ENCODE measurements at regions not wholly inside any gene's neighbourhood (a gene's known extent, or its start where the extent isn't known, plus 50 kb on each side); places are given as distances from the start of the nearest gene placed in this dataset.

DNA sequence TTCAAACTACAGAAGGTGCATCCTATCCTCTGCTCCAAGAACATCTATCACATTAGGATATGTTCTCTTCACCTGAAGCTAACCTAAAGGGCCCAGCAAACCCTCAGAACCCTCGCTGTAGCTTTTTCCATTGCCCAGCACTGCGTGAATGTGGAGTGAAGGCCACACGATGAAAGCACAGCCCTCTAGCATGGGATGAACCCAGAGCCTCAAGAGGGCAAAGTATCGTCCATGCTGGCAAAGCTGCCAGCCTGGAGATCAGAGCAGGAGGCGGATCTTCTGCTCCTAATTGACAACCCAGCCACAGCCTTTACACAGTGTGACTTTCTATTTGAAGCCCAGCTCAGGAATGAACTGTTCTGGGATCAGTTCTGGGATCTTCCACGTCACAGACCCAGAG lies 65.1 kb upstream of the USP47 start:
- Histone ChIP-seq H3K27me3 (no peaks in the 10 kb centered on the region), H3K4me3 (no peak overlapping the region), H3K27ac (no peak overlapping the region), H3K4me1 (no peaks in the 10 kb centered on the region), H3K9me3 (no peaks in the 10 kb centered on the region), H3K36me3 (replicated peaks in 1 of 2; ENCODE audit: insufficient read depth in 1 of 2, low read depth in 2 of 2) (no peaks in the 10 kb centered on the region)
- intact Hi-C loops (cut with DNase I), result no loop called here
- ATAC-seq, result no peak
- DNase-seq, result no peak
- TF ChIP-seq, protein P1, sequence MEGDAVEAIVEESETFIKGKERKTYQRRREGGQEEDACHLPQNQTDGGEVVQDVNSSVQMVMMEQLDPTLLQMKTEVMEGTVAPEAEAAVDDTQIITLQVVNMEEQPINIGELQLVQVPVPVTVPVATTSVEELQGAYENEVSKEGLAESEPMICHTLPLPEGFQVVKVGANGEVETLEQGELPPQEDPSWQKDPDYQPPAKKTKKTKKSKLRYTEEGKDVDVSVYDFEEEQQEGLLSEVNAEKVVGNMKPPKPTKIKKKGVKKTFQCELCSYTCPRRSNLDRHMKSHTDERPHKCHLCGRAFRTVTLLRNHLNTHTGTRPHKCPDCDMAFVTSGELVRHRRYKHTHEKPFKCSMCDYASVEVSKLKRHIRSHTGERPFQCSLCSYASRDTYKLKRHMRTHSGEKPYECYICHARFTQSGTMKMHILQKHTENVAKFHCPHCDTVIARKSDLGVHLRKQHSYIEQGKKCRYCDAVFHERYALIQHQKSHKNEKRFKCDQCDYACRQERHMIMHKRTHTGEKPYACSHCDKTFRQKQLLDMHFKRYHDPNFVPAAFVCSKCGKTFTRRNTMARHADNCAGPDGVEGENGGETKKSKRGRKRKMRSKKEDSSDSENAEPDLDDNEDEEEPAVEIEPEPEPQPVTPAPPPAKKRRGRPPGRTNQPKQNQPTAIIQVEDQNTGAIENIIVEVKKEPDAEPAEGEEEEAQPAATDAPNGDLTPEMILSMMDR (IDR thresholded peaks at IDR 0.05), result no peak
- no peak for TF ChIP-seq POLR2A (IDR thresholded peaks at IDR 0.05)
- 65 to 69% methylated on average over 5 to 6 of the region's 6 CpGs for WGBS, 2 donors

DNA sequence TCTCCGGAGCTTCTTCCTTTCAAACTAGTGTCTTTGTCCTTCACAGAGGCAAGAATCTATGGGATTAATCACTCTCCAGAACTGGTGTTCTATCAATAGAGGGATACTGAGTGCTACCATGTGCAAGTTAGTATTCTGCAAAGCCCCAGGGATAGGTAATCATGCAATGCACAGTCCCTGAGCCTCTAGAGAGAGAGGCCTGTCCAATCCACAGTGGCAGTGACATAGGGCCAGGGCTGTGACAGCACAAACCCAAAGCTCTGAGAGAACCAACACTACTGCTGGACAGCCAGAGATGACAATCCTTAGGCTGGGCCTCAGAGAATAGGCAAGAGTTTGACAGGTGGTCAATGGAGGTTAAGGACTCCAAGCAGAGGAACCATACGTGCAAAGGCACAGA lies 66.8 kb upstream of the USP47 start:
- no peak for ATAC-seq
- no peaks in the 10 kb centered on the region for H3K36me3 ChIP-seq (replicated peaks in 1 of 2; ENCODE audit: insufficient read depth in 1 of 2, low read depth in 2 of 2)
- intact Hi-C loops (cut with DNase I), result no loop called here

DNA sequence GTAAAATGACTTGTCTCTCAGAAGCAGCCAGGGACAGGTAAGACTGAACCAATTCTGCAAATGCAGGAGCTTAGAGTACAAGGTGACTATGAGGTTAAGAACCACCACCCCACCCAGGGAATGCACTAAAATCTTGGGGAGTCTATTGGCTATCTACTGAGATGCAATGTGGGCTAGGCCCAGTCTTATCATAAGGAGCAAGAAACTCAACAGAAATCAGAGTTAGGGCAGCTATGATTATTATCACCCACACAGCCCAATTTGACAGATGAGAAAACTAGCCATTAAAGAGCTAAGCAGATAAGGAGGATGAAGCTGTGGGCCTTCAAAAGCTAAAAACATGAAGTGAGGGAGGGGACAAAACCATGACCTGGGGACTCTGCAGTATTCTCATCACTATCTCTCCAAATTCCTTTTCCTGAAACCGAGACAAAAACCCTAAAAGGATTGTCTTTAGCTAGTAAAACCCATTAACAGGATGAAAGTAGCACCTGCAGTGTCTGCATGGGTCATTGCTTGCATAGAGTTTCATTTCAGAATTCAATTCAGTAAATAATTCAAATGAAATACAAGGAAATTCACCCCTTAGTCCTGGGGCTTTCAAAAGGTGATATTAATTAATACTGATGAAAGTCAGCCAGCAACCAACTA lies 68.8 kb upstream of the USP47 start:
- no peaks in the 10 kb centered on the region for H3K27me3 ChIP-seq
- WGBS, 2 donors, result 82 to 86% methylated on average over 1 of the region's 1 CpG
- H3K4me1 ChIP-seq, result no peaks in the 10 kb centered on the region
- intact Hi-C loops (cut with DNase I), result no loop called here
- ATAC-seq (no peak), DNase-seq (no peak)
- TF ChIP-seq POLR2A (IDR thresholded peaks at IDR 0.05), result no peak
- TF ChIP-seq, protein P1 (IDR thresholded peaks at IDR 0.05), result no peak
- H3K36me3 ChIP-seq (replicated peaks in 1 of 2; ENCODE audit: insufficient read depth in 1 of 2, low read depth in 2 of 2), result no peaks in the 10 kb centered on the region
- H3K4me3 ChIP-seq, result no peak overlapping the region
- H3K9me3 ChIP-seq, result no peaks in the 10 kb centered on the region
- no peak overlapping the region for H3K27ac ChIP-seq

More for the DNA sequence above, 66.8 kb upstream of the USP47 start:
- H3K27ac ChIP-seq, result no peak overlapping the region
- no peaks in the 10 kb centered on the region for H3K27me3 ChIP-seq
- DNase-seq, result no peak
- H3K9me3 ChIP-seq, result no peaks in the 10 kb centered on the region
- 73 to 77% methylated on average over 2 of the region's 2 CpGs for WGBS, 2 donors
- H3K4me1 ChIP-seq, result no peaks in the 10 kb centered on the region
- H3K4me3 ChIP-seq, result no peak overlapping the region
- no peak for TF ChIP-seq POLR2A (IDR thresholded peaks at IDR 0.05)
- TF ChIP-seq, protein P1 (IDR thresholded peaks at IDR 0.05), result no peak

DNA sequence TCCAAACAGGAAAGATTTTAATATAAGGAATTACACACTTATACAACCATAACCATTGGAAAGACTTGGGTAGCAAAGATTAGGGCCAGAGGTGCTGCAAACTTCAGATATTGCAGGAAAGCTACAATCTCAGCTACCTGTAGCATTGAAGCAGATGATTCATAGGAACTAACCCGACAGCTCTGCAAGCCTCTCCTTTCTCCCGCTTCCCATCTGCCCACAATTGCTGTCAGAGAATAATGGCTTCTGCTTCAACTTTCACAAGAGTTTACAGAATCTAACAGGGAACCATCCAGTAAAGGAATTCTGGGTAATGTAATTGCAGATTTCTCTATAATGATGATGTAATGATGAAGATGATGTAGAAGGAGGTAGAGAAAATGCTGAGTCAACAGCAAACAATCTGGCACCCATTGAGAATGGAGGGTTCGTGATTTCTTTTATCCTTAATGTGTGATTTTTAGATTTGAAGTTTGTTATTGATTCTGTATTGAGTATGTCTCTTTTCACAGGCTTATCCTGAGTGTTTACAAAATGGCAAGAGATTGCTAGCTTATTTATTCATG lies 70.8 kb upstream of the USP47 start:
- intact Hi-C loops (cut with DNase I), result no loop called here
- ATAC-seq, result no peak
- DNase-seq, result no peak

More for the DNA sequence above, 70.8 kb upstream of the USP47 start:
- TF ChIP-seq, protein P1 (IDR thresholded peaks at IDR 0.05), result no peak
- no peak for TF ChIP-seq POLR2A (IDR thresholded peaks at IDR 0.05)
- H3K27ac ChIP-seq, result no peak overlapping the region
- H3K4me3 ChIP-seq, result no peak overlapping the region
- H3K9me3 ChIP-seq, result no peaks in the 10 kb centered on the region
- WGBS, 2 donors, result 78 to 85% methylated on average over 3 of the region's 3 CpGs
- H3K4me1 ChIP-seq, result no peaks in the 10 kb centered on the region
- no peaks in the 10 kb centered on the region for H3K36me3 ChIP-seq (replicated peaks in 1 of 2; ENCODE audit: insufficient read depth in 1 of 2, low read depth in 2 of 2)
- H3K27me3 ChIP-seq, result no peaks in the 10 kb centered on the region
